VCaP (cell line): ENCODE measurements at regions not wholly inside any gene's neighbourhood (a gene's known extent, or its start where the extent isn't known, plus 50 kb on each side); places are given as distances from the start of the nearest gene placed in this dataset.
"Not testable (repeated sequence)": the region's sequence is repeated elsewhere in the genome, so short reads cannot be mapped to it uniquely, and the experiment has no call there.

Source experiments
- H3K27ac ChIP-seq: fragments of 450-650 bp; 2 replicates; pipeline ENCODE4 v1.5.1; 2017
- TF ChIP-seq, protein P1 (sequence below): fragments of 450-650 bp; conservative IDR thresholded peaks from 2 replicates; pipeline ENCODE4 v1.5.1; 2017; ENCODE audit warnings: mild to moderate bottlenecking, moderate library complexity

DNA sequence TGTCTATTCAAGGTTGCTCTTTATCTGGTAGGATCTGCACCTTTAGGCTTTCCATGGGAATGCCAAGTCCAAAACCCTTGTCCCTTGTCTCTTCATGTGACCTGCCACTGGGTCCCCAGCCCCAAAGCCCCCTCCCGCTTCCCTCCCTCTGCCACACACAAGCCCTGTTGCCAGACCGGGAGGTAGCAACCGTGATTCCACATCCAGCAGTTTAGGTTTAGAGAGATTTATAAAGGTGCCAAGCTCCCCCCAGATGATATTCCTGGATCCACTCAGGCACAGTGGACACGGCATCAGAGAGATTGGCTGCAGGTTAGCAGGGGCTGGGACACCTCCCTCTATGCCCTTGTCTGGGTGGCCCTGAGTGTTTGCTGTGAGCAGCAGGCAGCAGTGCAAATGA, 504.7 kb downstream of the CCDC171 start:
- TF ChIP-seq, protein P1, sequence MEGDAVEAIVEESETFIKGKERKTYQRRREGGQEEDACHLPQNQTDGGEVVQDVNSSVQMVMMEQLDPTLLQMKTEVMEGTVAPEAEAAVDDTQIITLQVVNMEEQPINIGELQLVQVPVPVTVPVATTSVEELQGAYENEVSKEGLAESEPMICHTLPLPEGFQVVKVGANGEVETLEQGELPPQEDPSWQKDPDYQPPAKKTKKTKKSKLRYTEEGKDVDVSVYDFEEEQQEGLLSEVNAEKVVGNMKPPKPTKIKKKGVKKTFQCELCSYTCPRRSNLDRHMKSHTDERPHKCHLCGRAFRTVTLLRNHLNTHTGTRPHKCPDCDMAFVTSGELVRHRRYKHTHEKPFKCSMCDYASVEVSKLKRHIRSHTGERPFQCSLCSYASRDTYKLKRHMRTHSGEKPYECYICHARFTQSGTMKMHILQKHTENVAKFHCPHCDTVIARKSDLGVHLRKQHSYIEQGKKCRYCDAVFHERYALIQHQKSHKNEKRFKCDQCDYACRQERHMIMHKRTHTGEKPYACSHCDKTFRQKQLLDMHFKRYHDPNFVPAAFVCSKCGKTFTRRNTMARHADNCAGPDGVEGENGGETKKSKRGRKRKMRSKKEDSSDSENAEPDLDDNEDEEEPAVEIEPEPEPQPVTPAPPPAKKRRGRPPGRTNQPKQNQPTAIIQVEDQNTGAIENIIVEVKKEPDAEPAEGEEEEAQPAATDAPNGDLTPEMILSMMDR: no peak
- H3K27ac ChIP-seq: no peak overlapping the region

DNA sequence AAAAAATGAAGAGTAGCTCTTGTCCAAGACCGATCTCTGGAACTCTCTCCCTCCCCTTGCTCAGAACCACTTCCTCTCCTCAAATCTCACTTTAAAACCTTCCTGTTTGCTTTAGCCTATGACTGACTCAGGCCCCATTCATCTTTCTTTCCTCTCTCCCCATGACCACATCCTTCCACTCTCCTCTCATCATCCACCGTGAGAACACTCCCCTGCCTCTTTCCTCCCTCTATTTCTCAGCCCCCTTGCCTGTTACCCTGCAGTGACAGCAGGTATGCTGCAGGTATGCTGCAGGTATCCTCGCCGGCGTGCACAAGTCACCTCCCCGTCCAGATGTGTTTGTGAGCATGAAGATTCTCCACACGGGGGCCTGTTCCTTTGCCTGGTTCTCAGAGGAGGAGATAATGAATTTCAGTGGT, 505.3 kb downstream of the CCDC171 start:
- TF ChIP-seq, protein P1: no peak
- no peak overlapping the region for H3K27ac ChIP-seq

DNA sequence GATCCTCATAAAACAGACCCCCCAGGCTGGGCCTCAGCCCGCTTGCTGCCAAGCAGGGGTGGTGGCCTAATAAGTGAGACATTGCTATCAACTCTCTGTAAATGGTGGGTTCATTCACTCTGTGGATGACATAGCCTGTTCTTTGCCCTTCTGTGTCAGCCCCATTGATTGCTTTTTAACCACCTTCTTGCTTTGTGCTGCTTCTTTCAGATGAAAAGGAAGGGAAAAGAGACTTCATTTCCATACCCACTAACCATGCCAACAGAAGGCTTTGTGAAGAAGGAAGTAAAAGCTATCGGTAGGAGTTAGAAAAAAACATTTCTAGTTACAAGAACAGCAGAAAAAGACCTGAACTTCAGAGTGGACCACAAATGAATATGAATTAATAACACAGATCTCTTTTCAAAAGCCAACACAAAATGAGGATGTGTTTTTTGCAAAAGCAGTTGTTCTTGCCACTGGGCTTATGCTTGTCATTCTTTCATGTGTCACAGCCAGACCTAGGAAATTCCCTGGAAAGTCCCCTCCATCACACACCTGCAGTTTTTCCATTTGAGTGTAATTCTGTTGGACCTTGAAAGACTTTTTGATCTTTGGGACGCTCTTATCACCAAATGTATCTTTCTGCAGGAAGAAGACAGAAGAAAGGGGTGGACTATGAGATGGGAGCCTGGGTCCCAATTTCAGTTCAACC, 507.7 kb downstream of the CCDC171 start:
- no peak overlapping the region for H3K27ac ChIP-seq
- TF ChIP-seq, protein P1: no peak

DNA sequence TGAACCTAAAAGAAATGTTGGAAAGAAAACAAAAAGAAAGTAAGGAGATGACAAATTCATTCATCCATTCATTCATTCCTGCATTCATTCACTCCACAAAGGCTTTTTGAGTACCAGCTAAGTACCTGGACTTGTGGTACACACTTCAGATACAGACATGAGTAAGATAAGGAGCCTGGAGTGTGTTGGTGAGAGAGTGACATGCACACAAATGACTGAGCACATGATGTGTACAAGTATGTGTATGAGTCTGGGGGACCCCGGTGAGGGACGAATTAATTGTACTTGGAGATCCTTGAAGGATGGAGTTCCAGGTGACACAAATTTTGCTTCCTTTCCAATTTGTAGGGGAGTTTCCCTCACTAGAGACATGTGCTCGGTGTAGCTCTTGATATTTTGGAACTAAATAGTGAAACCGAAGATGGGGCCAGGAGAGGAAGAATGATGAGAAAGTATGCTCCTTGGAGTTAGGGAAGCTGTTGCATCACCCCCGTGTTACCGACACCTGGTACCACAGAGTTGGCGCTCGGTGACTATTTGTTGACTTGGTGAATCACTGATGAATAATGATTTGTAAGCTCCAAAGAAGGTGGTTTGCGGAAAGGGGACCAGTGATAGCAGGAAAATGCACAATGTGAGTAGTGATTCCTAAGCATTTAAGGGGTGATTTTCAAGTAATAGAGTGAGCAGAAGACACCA, 509.8 kb downstream of the CCDC171 start:
- TF ChIP-seq, protein P1: no peak
- no peak overlapping the region for H3K27ac ChIP-seq

DNA sequence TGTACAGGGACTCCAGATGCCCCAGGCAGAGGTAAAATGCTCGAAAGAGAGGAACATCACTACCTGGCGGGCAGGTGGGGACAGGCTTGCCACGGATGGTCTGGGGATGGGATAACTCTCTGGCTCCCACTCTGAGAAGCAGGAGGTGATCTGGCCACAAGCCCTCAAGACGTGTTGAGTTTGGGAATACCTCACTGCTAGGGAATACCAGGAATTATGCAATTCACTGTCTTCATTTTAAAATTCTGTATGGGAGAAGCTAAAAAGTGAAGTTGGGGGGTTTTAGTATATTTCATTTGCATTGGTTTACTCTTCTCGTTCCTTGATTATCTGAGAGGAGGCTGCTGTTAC, 510.4 kb downstream of the CCDC171 start:
- TF ChIP-seq, protein P1: no peak
- no peak overlapping the region for H3K27ac ChIP-seq

DNA sequence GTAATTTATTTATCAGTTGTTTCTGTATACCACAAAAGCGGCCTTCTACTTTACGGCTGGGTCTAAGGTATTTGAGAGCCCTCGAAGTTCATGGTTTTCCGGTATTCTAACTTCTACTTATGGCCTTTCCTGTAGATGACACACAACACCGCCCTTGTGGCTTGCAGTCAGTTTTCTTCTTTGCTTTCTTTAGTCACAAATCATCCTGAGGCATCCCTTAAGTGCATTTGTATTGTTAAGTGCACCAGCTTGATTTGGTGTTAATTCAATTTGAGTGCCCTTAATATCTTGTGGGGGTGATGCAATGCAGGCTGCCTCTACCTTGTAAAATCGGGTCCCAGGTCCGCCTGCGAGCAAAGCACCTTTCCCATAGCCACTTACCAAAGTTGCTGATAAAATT, 511.9 kb downstream of the CCDC171 start:
- TF ChIP-seq, protein P1: no peak
- no peak overlapping the region for H3K27ac ChIP-seq

DNA sequence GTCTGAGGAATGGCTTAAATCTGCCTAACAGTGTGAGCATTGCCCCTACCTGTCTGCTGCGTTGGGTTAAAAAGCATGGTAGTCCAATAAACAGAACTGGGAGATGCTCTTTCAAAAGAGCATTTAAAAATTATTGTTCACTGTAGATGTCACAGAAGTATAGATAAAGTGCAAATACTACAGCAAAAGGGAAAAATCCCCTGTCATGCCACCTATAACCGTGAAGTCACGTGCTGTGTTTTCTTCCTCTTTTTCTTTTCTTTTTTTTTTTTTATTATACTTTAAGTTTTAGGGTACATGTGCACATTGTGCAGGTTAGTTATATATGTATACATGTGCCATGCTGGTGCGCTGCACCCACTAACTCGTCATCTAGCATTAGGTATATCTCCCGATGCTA, 513.4 kb downstream of the CCDC171 start:
- H3K27ac ChIP-seq: not testable (repeated sequence)

DNA sequence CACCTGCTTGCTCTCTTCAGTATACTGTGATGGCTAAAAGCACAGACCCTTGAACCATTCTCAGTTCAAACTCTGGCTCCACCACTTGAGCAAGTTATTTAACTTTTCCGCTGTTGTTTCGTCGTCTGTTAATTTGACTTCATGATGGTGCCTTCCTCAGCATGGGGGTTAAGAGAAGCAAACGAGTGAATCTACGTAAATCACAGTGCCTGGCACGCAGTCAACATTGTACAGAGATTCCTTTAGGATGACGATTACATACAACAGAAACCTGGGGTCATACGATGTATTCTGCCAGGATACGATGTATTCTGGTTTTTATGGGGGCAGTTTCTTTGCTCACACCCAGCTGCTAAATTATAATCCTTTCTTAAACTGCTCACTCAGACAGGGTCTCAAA, 515.6 kb downstream of the CCDC171 start:
- TF ChIP-seq, protein P1: no peak
- no peak overlapping the region for H3K27ac ChIP-seq
